ENCODE measurements at regions not wholly inside any gene's neighbourhood (a gene's known extent, or its start where the extent isn't known, plus 50 kb on each side); places are given as distances from the start of the nearest gene placed in this dataset.
A peak's percentile ranks its signal among the peaks of the same experiment; 100 is the strongest.

DNA sequence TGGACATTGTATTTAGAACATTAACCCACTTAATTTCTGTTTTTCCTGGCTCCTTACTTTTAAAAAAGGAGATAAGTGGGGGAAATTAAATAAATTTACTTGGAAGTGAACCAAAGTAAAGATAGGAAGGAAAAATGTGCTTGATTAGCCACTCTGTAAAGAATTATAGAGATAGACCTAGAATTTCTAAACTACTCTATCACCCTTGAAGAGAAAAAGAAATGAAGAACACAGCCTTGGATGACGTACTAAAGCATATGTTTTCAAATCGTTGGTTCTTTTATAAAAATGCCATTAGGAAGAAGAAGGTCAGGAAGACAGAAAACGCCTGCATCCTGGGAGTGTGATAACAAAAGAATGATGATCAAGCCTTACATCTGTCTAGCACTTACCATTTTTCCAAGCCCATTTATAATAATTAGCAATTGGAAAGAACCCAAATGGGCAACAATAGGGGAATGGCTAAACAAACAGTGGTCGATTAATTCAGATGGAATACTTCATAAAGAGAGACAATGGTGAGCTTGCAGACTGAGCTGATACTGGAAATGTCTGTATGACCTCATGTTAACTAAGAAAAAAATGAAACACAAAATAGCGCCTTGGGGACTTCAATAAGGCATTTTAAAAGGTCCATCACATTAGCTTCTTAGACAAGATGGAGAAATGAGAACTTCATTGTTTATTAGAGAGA, 81.0 kb upstream of the LRRC55 start:
- no peak overlapping the region for H3K4me3 ChIP-seq (ENCODE audit: low read depth, low read length)
- TF ChIP-seq, protein P1, sequence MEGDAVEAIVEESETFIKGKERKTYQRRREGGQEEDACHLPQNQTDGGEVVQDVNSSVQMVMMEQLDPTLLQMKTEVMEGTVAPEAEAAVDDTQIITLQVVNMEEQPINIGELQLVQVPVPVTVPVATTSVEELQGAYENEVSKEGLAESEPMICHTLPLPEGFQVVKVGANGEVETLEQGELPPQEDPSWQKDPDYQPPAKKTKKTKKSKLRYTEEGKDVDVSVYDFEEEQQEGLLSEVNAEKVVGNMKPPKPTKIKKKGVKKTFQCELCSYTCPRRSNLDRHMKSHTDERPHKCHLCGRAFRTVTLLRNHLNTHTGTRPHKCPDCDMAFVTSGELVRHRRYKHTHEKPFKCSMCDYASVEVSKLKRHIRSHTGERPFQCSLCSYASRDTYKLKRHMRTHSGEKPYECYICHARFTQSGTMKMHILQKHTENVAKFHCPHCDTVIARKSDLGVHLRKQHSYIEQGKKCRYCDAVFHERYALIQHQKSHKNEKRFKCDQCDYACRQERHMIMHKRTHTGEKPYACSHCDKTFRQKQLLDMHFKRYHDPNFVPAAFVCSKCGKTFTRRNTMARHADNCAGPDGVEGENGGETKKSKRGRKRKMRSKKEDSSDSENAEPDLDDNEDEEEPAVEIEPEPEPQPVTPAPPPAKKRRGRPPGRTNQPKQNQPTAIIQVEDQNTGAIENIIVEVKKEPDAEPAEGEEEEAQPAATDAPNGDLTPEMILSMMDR (IDR thresholded peaks at IDR 0.05; ENCODE audit: low read depth, low read length): no peak

DNA sequence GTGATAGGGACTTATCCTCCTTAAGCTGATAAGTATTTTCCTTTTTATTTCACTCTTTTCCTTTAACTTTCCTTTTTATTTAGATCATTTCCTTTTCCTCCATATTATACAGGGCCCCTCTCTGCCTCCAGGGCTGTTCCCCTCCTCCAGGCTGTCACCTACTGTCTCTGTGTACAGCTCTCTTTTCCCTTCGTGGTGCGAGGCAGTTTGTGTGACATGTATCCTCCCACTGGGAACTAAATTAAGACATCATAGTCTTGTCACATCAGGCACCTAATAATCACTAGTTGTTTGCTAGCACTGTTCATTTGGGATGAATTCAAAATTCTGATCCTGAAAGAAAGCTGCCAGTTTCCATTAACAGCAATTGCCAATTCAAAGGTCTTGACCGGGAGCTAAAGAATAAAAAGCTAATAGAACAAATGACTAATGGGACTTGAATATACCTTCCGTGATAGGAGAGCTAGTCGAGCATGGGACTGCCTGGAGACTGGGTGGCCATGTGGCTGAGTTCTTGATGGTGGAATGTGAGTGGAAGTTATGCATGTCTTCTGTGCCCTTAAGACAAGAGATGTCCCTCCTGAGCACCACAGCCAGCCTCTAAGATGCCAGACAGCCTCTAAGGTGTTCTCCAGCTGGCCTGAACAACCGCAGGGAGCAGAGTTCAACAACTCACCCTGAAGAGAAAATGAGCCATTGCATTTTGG, 77.7 kb upstream of the LRRC55 start:
- TF ChIP-seq, protein P1 (IDR thresholded peaks at IDR 0.05; ENCODE audit: low read depth, low read length): no peak
- H3K4me3 ChIP-seq (ENCODE audit: low read depth, low read length): no peak overlapping the region

DNA sequence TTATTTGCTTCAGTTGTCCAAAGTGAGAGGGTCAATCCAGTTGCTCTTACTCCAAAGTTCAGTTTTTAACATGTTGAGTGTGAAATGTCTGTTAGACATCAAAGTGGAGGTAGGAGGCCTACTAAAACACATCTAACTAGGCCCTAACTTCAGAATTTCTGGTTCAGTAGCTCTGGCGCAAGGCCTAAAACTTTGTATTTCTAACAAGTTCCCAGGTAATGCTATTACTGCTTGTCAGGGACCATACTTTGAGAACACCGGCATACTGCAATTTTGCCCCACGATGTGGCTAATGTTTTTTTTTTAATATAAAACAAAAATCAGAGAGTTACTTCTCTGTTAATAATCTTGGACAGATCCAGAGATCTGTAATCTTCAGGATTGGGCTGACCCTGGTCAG, 72.4 kb upstream of the LRRC55 start:
- H3K4me3 ChIP-seq (ENCODE audit: low read depth, low read length): no peak overlapping the region
- TF ChIP-seq, protein P1 (IDR thresholded peaks at IDR 0.05; ENCODE audit: low read depth, low read length): no peak

DNA sequence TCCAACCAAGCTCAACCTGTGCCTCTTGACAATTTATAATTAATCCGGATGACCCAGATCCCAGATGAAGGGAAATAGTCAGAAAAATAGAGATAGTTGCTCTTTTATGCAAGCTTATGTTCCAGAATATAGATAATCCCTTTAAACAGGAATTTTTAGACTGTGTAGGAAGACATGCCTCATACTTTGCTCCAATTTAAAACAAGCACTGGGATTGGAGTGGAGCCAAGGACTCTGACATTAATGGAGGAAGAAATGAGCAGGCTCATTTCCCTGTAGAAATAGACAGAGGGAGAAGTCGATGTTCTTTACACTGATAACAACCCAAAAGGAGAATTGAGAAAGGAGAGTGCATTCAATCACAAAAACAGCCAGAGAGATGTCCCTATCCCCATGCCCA, 70.1 kb upstream of the LRRC55 start:
- TF ChIP-seq, protein P1 (IDR thresholded peaks at IDR 0.05; ENCODE audit: low read depth, low read length): no peak
- H3K4me3 ChIP-seq (ENCODE audit: low read depth, low read length): no peak overlapping the region

DNA sequence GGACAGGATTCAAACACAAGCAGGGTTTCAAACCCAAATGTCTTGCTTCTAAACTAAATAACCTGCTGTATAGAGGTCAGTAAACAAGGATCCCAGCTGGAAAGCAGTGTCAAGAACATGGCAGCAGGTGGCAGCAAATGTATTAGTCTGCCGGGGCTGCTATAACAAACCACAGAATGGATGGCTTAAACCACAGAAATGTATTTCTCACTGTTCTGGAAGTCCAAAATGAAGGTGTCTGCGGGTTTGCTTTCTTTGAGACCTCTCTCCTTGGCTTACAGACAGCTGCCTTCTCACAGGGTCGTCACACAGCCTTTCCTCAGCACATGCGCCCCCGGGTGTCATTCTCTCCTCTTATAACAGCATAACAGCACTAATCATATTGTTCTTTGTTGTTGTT, 65.1 kb upstream of the LRRC55 start:
- H3K4me3 ChIP-seq (ENCODE audit: low read depth, low read length): no peak overlapping the region
- TF ChIP-seq, protein P1 (IDR thresholded peaks at IDR 0.05; ENCODE audit: low read depth, low read length): peak; percentile 30

DNA sequence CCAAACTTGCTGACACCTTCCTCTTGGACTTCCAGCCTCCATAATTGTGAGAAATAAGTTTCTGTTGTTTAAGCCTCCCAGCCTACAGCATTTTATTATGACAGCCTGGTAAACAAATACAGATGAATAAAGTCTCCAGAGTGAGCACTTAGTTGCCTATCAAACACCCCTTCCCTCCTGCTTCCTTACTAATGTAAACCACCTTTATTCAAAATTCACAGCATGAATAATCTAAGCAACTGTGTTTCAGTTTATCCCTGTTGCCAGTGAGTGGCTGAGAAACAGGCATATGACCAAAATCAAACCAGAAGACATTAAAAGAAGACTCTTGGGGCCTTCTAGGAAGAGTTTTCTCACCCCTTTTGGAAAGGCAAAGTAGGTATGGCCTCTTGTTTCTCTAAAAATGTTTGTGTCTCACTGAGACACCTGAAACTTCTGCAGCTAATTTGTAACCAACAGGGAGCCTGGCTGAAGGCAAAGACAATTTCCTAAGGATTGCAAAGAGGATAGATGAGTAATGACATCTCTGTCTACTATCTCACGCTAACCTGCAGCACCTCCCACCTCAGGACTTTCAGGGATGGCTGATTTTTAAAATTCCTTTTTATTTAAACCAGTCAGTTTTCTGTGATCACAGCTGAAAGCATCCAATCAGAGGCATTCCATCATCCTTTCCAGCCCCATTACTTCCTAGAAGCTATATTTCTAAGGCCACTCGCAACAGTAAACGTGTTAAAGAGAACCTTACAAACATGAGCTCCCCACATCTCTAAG, 61.4 kb upstream of the LRRC55 start:
- H3K4me3 ChIP-seq (ENCODE audit: low read depth, low read length): no peak overlapping the region
- TF ChIP-seq, protein P1 (IDR thresholded peaks at IDR 0.05; ENCODE audit: low read depth, low read length): no peak

DNA sequence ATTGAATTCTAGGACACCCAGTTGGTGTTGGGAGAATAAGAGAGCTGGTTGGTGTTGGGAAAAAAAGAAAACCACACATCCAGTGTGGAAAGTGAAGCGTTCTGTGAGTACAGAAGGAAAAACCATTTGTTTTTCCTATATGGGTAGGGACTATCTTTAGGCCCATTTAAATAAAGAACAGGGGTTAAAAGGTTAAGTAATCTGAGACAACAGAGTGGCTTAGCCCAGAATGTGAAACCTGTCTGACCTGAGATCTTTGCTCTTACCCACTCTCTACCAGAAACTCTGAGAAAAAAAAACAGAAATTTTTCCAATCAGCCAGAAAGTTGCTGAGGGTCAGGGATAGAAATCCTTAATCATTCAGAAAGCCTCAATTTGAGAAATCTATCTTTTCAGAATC, 59.8 kb upstream of the LRRC55 start:
- TF ChIP-seq, protein P1 (IDR thresholded peaks at IDR 0.05; ENCODE audit: low read depth, low read length): no peak
- H3K4me3 ChIP-seq (ENCODE audit: low read depth, low read length): no peak overlapping the region
